IPS-18a (cell line): ENCODE measurements at regions not wholly inside any gene's neighbourhood (a gene's known extent, or its start where the extent isn't known, plus 50 kb on each side); places are given as distances from the start of the nearest gene placed in this dataset.
"Not testable (repeated sequence)": the region's sequence is repeated elsewhere in the genome, so short reads cannot be mapped to it uniquely, and the experiment has no call there.

Experiments used
- H3K27ac ChIP-seq: one replicate; pipeline ENCODE4 v1.5.1; 2013; ENCODE audit warnings: low read length
- H3K27me3 ChIP-seq: one replicate; pipeline ENCODE4 v1.6.1; 2013; ENCODE audit warnings: mild to moderate bottlenecking, low read length; ENCODE audit not compliant: control insufficient read depth, insufficient read depth
- H3K36me3 ChIP-seq: one replicate; pipeline ENCODE4 v1.6.1; 2013; ENCODE audit warnings: low read depth, low read length; ENCODE audit not compliant: control insufficient read depth
- H3K4me1 ChIP-seq: one replicate; pipeline ENCODE4 v1.6.1; 2013; ENCODE audit warnings: low read depth, low read length; ENCODE audit not compliant: control insufficient read depth
- H3K4me3 ChIP-seq: one replicate; pipeline ENCODE4 v1.5.1; 2013; ENCODE audit warnings: low read length
- H3K9ac ChIP-seq: one replicate; pipeline ENCODE4 v1.6.1; 2013; ENCODE audit warnings: mild to moderate bottlenecking, low read length, moderate library complexity
- H3K9me3 ChIP-seq: one replicate; pipeline ENCODE4 v1.6.1; 2013; ENCODE audit warnings: low read depth, low read length; ENCODE audit not compliant: control insufficient read depth

DNA sequence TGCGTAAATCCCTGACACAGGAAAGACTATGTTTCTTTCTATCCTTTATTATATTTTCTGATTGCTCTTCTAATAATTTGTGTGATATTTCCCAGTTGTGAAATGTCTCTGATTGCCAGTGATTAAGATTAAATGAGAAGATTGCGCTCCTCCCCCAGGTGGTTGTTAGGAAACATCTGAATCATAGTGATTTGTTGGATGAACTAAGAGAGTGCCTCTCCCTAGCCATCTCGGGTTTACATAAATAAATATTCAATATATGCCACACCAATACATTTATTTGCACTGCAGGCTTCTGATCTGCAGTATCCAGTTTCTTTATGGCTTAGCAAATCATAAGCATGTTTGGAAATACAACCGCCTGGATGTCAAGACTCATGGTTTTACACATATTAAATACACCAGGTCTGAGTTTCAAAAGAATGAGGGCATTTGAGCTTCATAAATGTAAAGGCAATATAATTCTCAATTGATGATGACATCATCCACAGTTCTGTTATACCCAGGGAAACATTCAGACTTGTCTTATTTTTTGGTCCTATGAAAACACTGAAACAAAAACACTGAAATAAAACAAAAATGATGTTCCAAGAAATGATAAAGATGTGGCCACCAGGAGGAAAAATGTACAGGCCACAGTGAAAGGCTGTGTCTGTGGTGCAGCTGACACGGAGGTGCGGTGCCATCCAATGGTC lies 826.7 kb upstream of the ACVR2A start:
- no peak overlapping the region for H3K4me3 ChIP-seq
- no peaks in the 10 kb centered on the region for H3K36me3 ChIP-seq
- H3K27ac ChIP-seq, result no peak overlapping the region
- no peak overlapping the region for H3K9ac ChIP-seq
- H3K27me3 ChIP-seq, result no peaks in the 10 kb centered on the region
- H3K4me1 ChIP-seq, result peaks cover 8% of the 10 kb centered on the region
- H3K9me3 ChIP-seq, result peaks cover 2% of the 10 kb centered on the region

DNA sequence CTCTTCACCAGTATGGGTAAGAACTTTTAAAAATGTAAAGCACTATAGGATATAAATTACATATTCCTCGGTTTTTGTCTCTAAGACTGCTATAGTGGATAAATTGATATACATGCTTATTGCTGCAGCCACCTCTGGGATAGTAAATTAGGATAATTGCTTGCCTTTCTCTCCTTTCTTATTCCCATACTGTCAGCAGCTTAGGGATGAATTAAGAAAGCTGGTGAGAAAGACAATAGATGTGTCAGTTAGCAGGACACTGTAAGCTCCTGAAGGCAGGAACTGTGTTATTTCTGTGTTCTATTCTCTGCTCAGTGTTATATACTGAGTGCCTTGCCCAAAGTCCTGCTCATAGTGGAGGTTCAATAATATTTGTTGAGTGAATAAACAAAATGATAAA lies 828.6 kb upstream of the ACVR2A start:
- H3K9ac ChIP-seq, result no peak overlapping the region
- no peaks in the 10 kb centered on the region for H3K27me3 ChIP-seq
- no peak overlapping the region for H3K27ac ChIP-seq
- H3K4me1 ChIP-seq, result peaks cover 8% of the 10 kb centered on the region
- H3K4me3 ChIP-seq, result no peak overlapping the region
- no peaks in the 10 kb centered on the region for H3K36me3 ChIP-seq
- no peaks in the 10 kb centered on the region for H3K9me3 ChIP-seq

DNA sequence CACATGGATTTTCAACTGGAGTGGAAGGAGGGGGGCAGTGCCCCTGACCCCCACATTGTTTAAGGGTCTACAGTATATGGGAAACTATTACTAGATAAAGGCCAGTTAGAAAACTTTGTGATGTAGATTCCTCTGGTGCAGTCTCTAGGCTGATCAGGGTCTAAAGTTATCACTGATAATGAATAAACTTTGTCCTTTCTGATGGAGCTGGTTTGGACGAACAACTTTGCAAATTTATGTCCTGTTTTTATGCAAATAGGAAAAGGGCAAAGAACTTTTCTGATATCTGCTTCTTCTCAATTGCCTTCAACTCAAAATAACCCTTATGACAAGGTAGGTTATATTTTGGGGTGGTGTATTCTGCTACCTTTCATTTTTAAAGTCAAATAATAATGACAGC lies 829.2 kb upstream of the ACVR2A start:
- H3K4me3 ChIP-seq, result no peak overlapping the region
- H3K9ac ChIP-seq, result no peak overlapping the region
- H3K27me3 ChIP-seq, result no peaks in the 10 kb centered on the region
- H3K36me3 ChIP-seq, result no peaks in the 10 kb centered on the region
- H3K9me3 ChIP-seq, result no peaks in the 10 kb centered on the region
- H3K4me1 ChIP-seq, result peaks cover 8% of the 10 kb centered on the region
- H3K27ac ChIP-seq, result no peak overlapping the region

- Histone ChIP-seq H3K27ac (no peak overlapping the region), H3K27me3 (no peaks in the 10 kb centered on the region), H3K9ac (no peak overlapping the region), H3K4me3 (no peak overlapping the region), H3K9me3 (no peaks in the 10 kb centered on the region), H3K4me1 (peaks cover 5% of the 10 kb centered on the region), H3K36me3 (no peaks in the 10 kb centered on the region)
Measured at GRCh38 chr2:147013696-147014392, 831.0 kb upstream of the ACVR2A start.

DNA sequence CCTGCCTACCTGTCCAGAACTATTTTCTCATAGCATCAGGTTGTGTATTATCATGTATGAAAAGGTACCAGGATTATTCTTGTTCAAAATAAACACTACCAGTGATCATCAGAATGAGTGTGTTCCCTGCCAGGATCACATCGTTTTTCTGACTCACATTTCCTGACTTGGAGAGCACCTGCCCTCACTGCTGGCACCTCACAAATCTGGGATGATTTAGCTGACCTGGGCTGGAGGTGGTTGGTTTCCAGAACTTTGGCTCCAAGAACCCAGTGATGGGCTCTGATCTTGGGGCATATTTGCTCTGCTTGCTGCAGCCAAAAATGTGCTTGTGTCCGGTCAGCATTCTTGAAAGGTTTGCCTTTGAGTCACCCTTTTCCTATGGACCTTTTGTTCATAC lies 836.3 kb upstream of the ACVR2A start:
- Histone ChIP-seq H3K27ac (no peak overlapping the region), H3K36me3 (no peaks in the 10 kb centered on the region), H3K9me3 (no peaks in the 10 kb centered on the region), H3K4me3 (no peak overlapping the region), H3K9ac (no peak overlapping the region), H3K4me1 (no peaks in the 10 kb centered on the region), H3K27me3 (no peaks in the 10 kb centered on the region)

GRCh38 chr2:147006736-147007141 lies 838.1 kb upstream of the ACVR2A start:
- Histone ChIP-seq H3K9ac (no peak overlapping the region), H3K9me3 (no peaks in the 10 kb centered on the region), H3K36me3 (no peaks in the 10 kb centered on the region), H3K4me1 (no peaks in the 10 kb centered on the region), H3K27me3 (no peaks in the 10 kb centered on the region), H3K27ac (no peak overlapping the region), H3K4me3 (no peak overlapping the region)

GRCh38 chr2:147003081-147003480 lies 841.7 kb upstream of the ACVR2A start:
- Histone ChIP-seq H3K27me3 (no peaks in the 10 kb centered on the region), H3K36me3 (no peaks in the 10 kb centered on the region)

DNA sequence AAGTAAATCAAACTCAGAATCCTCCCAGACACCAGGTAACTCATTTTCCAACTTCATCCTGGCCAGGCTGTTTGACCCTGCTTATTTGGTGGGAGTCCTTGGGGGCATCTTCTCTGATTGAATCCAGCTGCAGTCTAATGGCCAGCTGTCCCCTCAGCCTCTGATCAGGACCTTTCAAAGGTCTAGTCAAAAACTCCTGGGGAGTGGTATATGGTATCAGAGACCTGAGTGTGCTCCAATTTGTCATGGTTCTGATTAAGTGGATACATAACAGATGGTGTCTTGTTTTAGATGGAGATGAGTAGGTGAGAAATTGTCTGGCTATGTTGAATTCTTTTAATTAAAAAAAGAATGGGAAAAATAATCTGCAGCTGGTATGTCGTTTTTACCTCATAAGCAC lies 842.6 kb upstream of the ACVR2A start:
- H3K4me1 ChIP-seq, result no peaks in the 10 kb centered on the region
- H3K36me3 ChIP-seq, result no peaks in the 10 kb centered on the region
- no peak overlapping the region for H3K9ac ChIP-seq
- no peaks in the 10 kb centered on the region for H3K27me3 ChIP-seq
- no peak overlapping the region for H3K4me3 ChIP-seq
- H3K27ac ChIP-seq, result no peak overlapping the region
- no peaks in the 10 kb centered on the region for H3K9me3 ChIP-seq

More at GRCh38 chr2:147003081-147003480, 841.7 kb upstream of the ACVR2A start:
- no peak overlapping the region for H3K9ac ChIP-seq
- H3K4me1 ChIP-seq, result no peaks in the 10 kb centered on the region
- no peak overlapping the region for H3K27ac ChIP-seq
- H3K9me3 ChIP-seq, result no peaks in the 10 kb centered on the region
- no peak overlapping the region for H3K4me3 ChIP-seq

- Histone ChIP-seq H3K27ac (no peak overlapping the region), H3K4me3 (no peak overlapping the region), H3K4me1 (no peaks in the 10 kb centered on the region), H3K36me3 (no peaks in the 10 kb centered on the region), H3K27me3 (no peaks in the 10 kb centered on the region), H3K9me3 (no peaks in the 10 kb centered on the region), H3K9ac (no peak overlapping the region)
Measured at GRCh38 chr2:147001061-147001460, 843.8 kb upstream of the ACVR2A start.

- not testable (repeated sequence) for H3K27ac ChIP-seq, H3K36me3 ChIP-seq, H3K9ac ChIP-seq, H3K4me3 ChIP-seq, H3K27me3 ChIP-seq, H3K9me3 ChIP-seq, H3K4me1 ChIP-seq
Measured at GRCh38 chr2:147000151-147000550, 844.7 kb upstream of the ACVR2A start.

DNA sequence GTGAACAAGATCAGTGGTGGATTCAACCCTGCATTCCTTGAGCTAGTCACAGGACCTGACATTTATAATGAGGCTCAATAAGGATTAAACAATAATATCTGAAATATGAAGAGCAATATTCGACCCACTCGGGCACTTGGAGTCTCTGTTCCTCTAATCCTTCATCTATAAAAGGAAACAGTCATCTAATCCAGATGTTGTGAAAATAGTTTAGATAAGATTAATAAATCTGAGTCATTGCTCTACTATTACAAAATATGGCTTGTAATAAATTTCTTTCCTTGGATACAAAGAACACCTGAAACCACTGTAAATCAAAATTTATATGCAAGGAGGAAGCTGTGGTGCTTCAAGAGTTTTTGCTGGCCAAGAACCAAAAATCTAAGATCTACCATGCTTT lies 846.9 kb upstream of the ACVR2A start:
- Histone ChIP-seq H3K4me3 (no peak overlapping the region), H3K27ac (no peak overlapping the region), H3K27me3 (no peaks in the 10 kb centered on the region), H3K9ac (no peak overlapping the region), H3K36me3 (no peaks in the 10 kb centered on the region), H3K4me1 (no peaks in the 10 kb centered on the region), H3K9me3 (no peaks in the 10 kb centered on the region)

DNA sequence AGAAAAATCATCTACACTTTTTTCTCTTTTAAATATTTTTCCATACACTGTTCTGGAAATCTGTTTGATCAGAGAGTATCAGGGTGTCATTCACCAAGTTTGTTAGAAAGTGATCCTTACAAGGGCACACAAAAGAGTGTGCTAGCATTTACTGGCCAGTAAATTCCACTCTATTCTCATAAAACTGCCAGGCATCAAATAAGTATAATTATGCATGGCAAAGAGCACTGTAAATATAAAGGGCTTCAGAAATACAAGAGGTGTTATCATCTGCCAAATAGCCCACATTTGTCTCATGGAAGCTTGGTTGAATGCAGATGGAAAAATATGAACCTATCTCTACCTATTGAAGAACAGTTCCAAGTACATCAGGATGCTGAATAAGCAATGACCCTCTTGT lies 847.3 kb upstream of the ACVR2A start:
- Histone ChIP-seq H3K36me3 (no peaks in the 10 kb centered on the region), H3K4me1 (no peaks in the 10 kb centered on the region), H3K4me3 (no peak overlapping the region), H3K9ac (no peak overlapping the region), H3K9me3 (no peaks in the 10 kb centered on the region), H3K27me3 (no peaks in the 10 kb centered on the region), H3K27ac (no peak overlapping the region)
